Esophagus muscularis mucosa (tissue), 4 donors: ENCODE measurements at regions not wholly inside any gene's neighbourhood (a gene's known extent, or its start where the extent isn't known, plus 50 kb on each side); places are given as distances from the start of the nearest gene placed in this dataset.

ENCODE experiments used
- EP300 ChIP-seq: sonication (generic); formaldehyde crosslinking; IDR thresholded peaks from one replicate; pipeline ENCODE4 v1.6.1; 2017; ENCODE audit warnings: antibody characterized with exemption
- POLR2A ChIP-seq: fragments of 450-650 bp; IDR thresholded peaks from one replicate; pipeline ENCODE4 v1.6.1; 2017; ENCODE audit warnings: antibody characterized with exemption, moderate library complexity, mild to moderate bottlenecking, low read depth
- POLR2AphosphoS5 ChIP-seq, 2 donors: sonication (generic); formaldehyde crosslinking; IDR thresholded peaks; one replicate each; pipeline ENCODE4 v1.6.1; 2017; ENCODE audit warnings: antibody characterized with exemption in 2 of 2
- TF ChIP-seq, protein P1 (sequence below), 3 experiments: fragments of 200-600 bp in 2 of 3; fragments of 450-650 bp in 1 of 3; sonication (generic) in 2 of 3; IDR thresholded peaks; one replicate each; pipeline ENCODE4 v1.5.1; 2017 to 2019; ENCODE audit warnings: antibody characterized with exemption in 3 of 3, mild to moderate bottlenecking in 2 of 3, moderate library complexity in 1 of 3

DNA sequence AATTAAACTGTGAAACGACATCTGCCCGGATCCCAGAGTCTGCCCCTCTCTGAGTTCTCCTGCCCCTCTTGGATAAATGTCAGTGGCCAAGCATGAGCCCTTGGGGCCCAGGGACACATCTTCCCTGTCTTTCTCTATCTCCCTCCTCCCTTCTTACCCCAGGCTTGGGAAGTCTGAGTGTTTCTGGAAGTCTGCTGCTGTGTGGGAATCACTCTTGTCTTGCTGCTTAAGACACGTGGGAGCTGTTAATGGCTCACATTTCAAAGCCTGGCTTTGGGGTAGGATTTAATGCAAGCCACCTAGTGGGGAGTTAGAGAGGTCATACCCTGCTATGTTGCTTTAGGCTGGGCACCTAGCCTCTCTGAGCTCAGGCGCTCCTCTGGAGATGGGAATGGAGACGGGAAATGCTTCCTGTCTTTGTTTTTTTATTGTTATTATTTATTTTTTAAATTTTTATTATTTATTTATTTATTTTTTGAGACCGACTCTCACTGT lies 218.5 kb upstream of the CIBAR2 start:
- TF ChIP-seq POLR2A (no peak), EP300 (no peak), POLR2AphosphoS5 (IDR thresholded peaks at IDR 0.05) (no peak)
- TF ChIP-seq, protein P1, sequence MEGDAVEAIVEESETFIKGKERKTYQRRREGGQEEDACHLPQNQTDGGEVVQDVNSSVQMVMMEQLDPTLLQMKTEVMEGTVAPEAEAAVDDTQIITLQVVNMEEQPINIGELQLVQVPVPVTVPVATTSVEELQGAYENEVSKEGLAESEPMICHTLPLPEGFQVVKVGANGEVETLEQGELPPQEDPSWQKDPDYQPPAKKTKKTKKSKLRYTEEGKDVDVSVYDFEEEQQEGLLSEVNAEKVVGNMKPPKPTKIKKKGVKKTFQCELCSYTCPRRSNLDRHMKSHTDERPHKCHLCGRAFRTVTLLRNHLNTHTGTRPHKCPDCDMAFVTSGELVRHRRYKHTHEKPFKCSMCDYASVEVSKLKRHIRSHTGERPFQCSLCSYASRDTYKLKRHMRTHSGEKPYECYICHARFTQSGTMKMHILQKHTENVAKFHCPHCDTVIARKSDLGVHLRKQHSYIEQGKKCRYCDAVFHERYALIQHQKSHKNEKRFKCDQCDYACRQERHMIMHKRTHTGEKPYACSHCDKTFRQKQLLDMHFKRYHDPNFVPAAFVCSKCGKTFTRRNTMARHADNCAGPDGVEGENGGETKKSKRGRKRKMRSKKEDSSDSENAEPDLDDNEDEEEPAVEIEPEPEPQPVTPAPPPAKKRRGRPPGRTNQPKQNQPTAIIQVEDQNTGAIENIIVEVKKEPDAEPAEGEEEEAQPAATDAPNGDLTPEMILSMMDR (IDR thresholded peaks at IDR 0.05): peak in 2 of 3 experiments; percentile 37 to 41
